ENCODE measurements at regions not wholly inside any gene's neighbourhood (a gene's known extent, or its start where the extent isn't known, plus 50 kb on each side); places are given as distances from the start of the nearest gene placed in this dataset.

GRCh38 chr2:18369760-18370159, 190.7 kb downstream of the RDH14 start:
- Mint-ChIP-seq H3K9me3 (ENCODE audit: low read depth) (no peaks in the 10 kb centered on the region), H3K27me3 (ENCODE audit: low read depth) (peaks cover 11% of the 10 kb centered on the region), H3K4me1 (ENCODE audit: low read depth) (no peaks in the 10 kb centered on the region), H3K4me3 (ENCODE audit: unreplicated experiment) (no peak overlapping the region), H3K27ac (ENCODE audit: unreplicated experiment) (no peak overlapping the region), H3K36me3 (ENCODE audit: low read depth) (no peaks in the 10 kb centered on the region)
- DNase-seq (ENCODE audit: low spot score): no peak
- TF ChIP-seq, protein P1, sequence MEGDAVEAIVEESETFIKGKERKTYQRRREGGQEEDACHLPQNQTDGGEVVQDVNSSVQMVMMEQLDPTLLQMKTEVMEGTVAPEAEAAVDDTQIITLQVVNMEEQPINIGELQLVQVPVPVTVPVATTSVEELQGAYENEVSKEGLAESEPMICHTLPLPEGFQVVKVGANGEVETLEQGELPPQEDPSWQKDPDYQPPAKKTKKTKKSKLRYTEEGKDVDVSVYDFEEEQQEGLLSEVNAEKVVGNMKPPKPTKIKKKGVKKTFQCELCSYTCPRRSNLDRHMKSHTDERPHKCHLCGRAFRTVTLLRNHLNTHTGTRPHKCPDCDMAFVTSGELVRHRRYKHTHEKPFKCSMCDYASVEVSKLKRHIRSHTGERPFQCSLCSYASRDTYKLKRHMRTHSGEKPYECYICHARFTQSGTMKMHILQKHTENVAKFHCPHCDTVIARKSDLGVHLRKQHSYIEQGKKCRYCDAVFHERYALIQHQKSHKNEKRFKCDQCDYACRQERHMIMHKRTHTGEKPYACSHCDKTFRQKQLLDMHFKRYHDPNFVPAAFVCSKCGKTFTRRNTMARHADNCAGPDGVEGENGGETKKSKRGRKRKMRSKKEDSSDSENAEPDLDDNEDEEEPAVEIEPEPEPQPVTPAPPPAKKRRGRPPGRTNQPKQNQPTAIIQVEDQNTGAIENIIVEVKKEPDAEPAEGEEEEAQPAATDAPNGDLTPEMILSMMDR (IDR thresholded peaks at IDR 0.05): no peak

GRCh38 chr2:18368008-18368407, 192.4 kb downstream of the RDH14 start:
- peaks cover 8% of the 10 kb centered on the region for H3K27me3 Mint-ChIP-seq (ENCODE audit: low read depth)
- H3K4me1 Mint-ChIP-seq (ENCODE audit: low read depth): no peaks in the 10 kb centered on the region
- H3K36me3 Mint-ChIP-seq (ENCODE audit: low read depth): no peaks in the 10 kb centered on the region
- no peak overlapping the region for H3K4me3 Mint-ChIP-seq (ENCODE audit: unreplicated experiment)
- H3K27ac Mint-ChIP-seq (ENCODE audit: unreplicated experiment): no peak overlapping the region
- H3K9me3 Mint-ChIP-seq (ENCODE audit: low read depth): no peaks in the 10 kb centered on the region
- DNase-seq (ENCODE audit: low spot score): no peak
- TF ChIP-seq, protein P1 (IDR thresholded peaks at IDR 0.05): no peak

DNA sequence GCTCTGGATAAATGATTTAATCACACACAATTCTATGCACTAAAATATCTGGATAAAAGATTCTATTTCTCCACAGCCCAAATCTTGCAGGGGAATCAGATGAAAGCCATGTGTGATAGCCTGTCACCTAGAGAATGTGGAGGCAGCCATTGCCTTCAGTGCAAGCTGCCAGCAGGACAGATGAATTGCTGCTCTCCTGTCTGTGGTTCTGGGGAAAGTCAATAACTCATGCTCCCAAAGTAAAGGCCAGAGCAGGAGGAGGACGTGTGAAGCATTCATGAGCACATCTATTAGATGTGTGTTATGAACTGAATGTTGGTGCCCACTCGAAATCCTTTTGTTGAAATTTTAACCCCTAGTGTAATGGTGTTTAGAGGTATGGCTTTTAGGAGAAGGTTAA, 195.1 kb downstream of the RDH14 start:
- no peak for DNase-seq (ENCODE audit: low spot score)
- Mint-ChIP-seq H3K27me3 (ENCODE audit: low read depth) (peaks cover 6% of the 10 kb centered on the region), H3K27ac (ENCODE audit: unreplicated experiment) (no peak overlapping the region), H3K36me3 (ENCODE audit: low read depth) (no peaks in the 10 kb centered on the region), H3K4me1 (ENCODE audit: low read depth) (no peaks in the 10 kb centered on the region), H3K9me3 (ENCODE audit: low read depth) (no peaks in the 10 kb centered on the region), H3K4me3 (ENCODE audit: unreplicated experiment) (no peak overlapping the region)
- TF ChIP-seq, protein P1 (IDR thresholded peaks at IDR 0.05): no peak

GRCh38 chr2:18363348-18363747, 197.1 kb downstream of the RDH14 start:
- no peak overlapping the region for H3K4me3 Mint-ChIP-seq (ENCODE audit: unreplicated experiment)
- H3K9me3 Mint-ChIP-seq (ENCODE audit: low read depth): no peaks in the 10 kb centered on the region
- H3K27me3 Mint-ChIP-seq (ENCODE audit: low read depth): peaks cover 2% of the 10 kb centered on the region
- no peaks in the 10 kb centered on the region for H3K36me3 Mint-ChIP-seq (ENCODE audit: low read depth)
- DNase-seq (ENCODE audit: low spot score): no peak
- no peak overlapping the region for H3K27ac Mint-ChIP-seq (ENCODE audit: unreplicated experiment)
- H3K4me1 Mint-ChIP-seq (ENCODE audit: low read depth): no peaks in the 10 kb centered on the region
- TF ChIP-seq, protein P1 (IDR thresholded peaks at IDR 0.05): no peak

DNA sequence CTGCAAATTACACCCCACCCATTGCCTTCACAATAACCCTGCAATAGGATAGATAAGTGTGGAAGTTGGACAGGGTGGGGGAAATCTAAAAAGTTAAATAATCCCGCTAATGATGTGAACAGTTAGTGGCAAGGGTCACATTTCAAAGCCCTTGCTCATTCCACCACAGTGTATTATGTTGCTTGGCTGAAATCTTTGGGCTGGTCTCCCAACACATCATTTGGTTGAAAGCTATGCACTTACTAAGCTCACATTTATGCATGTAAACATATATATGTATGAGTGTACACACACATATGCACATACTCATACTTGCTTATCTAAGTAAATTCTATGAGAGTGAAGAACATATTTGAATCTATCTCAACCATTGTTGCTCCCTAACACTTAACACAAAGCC, 197.8 kb downstream of the RDH14 start:
- Mint-ChIP-seq H3K27ac (ENCODE audit: unreplicated experiment) (no peak overlapping the region), H3K4me1 (ENCODE audit: low read depth) (no peaks in the 10 kb centered on the region), H3K9me3 (ENCODE audit: low read depth) (no peaks in the 10 kb centered on the region), H3K27me3 (ENCODE audit: low read depth) (peaks cover 2% of the 10 kb centered on the region), H3K36me3 (ENCODE audit: low read depth) (no peaks in the 10 kb centered on the region), H3K4me3 (ENCODE audit: unreplicated experiment) (no peak overlapping the region)
- no peak for DNase-seq (ENCODE audit: low spot score)
- TF ChIP-seq, protein P1 (IDR thresholded peaks at IDR 0.05): no peak

All from chondrocyte (in vitro differentiated cells).